Tibial nerve (tissue), 4 donors: ENCODE measurements at regions not wholly inside any gene's neighbourhood (a gene's known extent, or its start where the extent isn't known, plus 50 kb on each side); places are given as distances from the start of the nearest gene placed in this dataset.
"Not testable (repeated sequence)": the region's sequence is repeated elsewhere in the genome, so short reads cannot be mapped to it uniquely, and the experiment has no call there.

Experiments
- DNase-seq, 2 donors: peaks; one replicate each; pipeline ENCODE4 v3.0.0-alpha.2; 2019; ENCODE audit warnings: low spot score in 2 of 2
- H3K27ac ChIP-seq, 4 donors: fragments of 200-600 bp; sonication (generic) in 3 of 4; one replicate each; pipeline ENCODE4 v1.5.1; 2017 to 2019; ENCODE audit warnings: mild to moderate bottlenecking in 1 of 4
- H3K27me3 ChIP-seq, 2 donors: fragments of 200-600 bp; sonication (generic) in 1 of 2; one replicate each; pipeline versions ENCODE4 v1.5.1 to v1.6.0; 2017 to 2019
- H3K36me3 ChIP-seq, 3 donors: fragments of 200-600 bp; sonication (generic); one replicate each; pipeline ENCODE4 v1.5.1; 2018 to 2019
- H3K4me1 ChIP-seq, 4 donors: fragments of 200-600 bp; sonication (generic) in 3 of 4; one replicate each; pipeline ENCODE4 v1.5.1; 2017 to 2019
- H3K4me3 ChIP-seq, 4 donors: fragments of 200-600 bp; sonication (generic) in 3 of 4; one replicate each; pipeline ENCODE4 v1.5.1; 2017 to 2019; ENCODE audit warnings: mild to moderate bottlenecking in 1 of 4, moderate library complexity in 1 of 4
- H3K9me3 ChIP-seq, 4 donors: fragments of 200-600 bp; sonication (generic) in 3 of 4; one replicate each; pipeline ENCODE4 v1.5.1; 2017 to 2019
- CTCF ChIP-seq, 5 experiments: fragments of 200-600 bp in 3 of 5; fragments of 450-650 bp in 2 of 5; sonication (generic) in 3 of 5; IDR thresholded peaks; one replicate each; pipeline ENCODE4 v1.5.1; 2016 to 2019; ENCODE audit warnings: antibody characterized with exemption in 5 of 5, mild to moderate bottlenecking in 3 of 5, moderate library complexity in 2 of 5
- EP300 ChIP-seq, 2 donors: sonication (generic); formaldehyde crosslinking; IDR thresholded peaks; one replicate each; pipeline ENCODE4 v1.6.1; 2017; ENCODE audit warnings: antibody characterized with exemption in 2 of 2, mild to moderate bottlenecking in 1 of 2
- POLR2A ChIP-seq, 2 donors: fragments of 450-650 bp; IDR thresholded peaks; one replicate each; pipeline ENCODE4 v1.6.1; 2017; ENCODE audit warnings: antibody characterized with exemption in 2 of 2, mild to moderate bottlenecking in 2 of 2, moderate library complexity in 2 of 2
- WGBS, 2 donors: methylation state at CpG; one replicate each; pipeline ENCODE4 v1.1.5; 2018; 5-methylcytosine and 5-hydroxymethylcytosine counted together

- Histone ChIP-seq H3K36me3 (no peaks in the 10 kb centered on the region), H3K27me3 (no peaks in the 10 kb centered on the region), H3K4me3 (no peak overlapping the region), H3K27ac (no peak overlapping the region), H3K4me1 (no peaks in the 10 kb centered on the region), H3K9me3 (no peaks in the 10 kb centered on the region)
- DNase-seq: no peak
- TF ChIP-seq EP300 (IDR thresholded peaks at IDR 0.05) (no peak), POLR2A (IDR thresholded peaks at IDR 0.05) (no peak), CTCF (IDR thresholded peaks at IDR 0.05) (no peak)
- 93 to 95% methylated on average over 2 of the region's 2 CpGs for WGBS, 2 donors
Measured at GRCh38 chr4:178215309-178215708, 773.1 kb upstream of the AGA start.

GRCh38 chr4:178215763-178216162, 773.5 kb upstream of the AGA start:
- no peaks in the 10 kb centered on the region for H3K27me3 ChIP-seq
- no peak overlapping the region for H3K4me3 ChIP-seq
- H3K27ac ChIP-seq: no peak overlapping the region
- DNase-seq: no peak
- 70 to 95% methylated on average over 1 of the region's 1 CpG for WGBS, 2 donors
- TF ChIP-seq POLR2A (IDR thresholded peaks at IDR 0.05) (no peak), CTCF (IDR thresholded peaks at IDR 0.05) (no peak), EP300 (IDR thresholded peaks at IDR 0.05) (no peak)
- H3K9me3 ChIP-seq: no peaks in the 10 kb centered on the region
- H3K36me3 ChIP-seq: no peaks in the 10 kb centered on the region
- no peaks in the 10 kb centered on the region for H3K4me1 ChIP-seq

- not testable (repeated sequence) for H3K4me1 ChIP-seq, H3K27me3 ChIP-seq, H3K4me3 ChIP-seq, H3K36me3 ChIP-seq, DNase-seq, H3K27ac ChIP-seq
- WGBS, 2 donors: 51 to 64% methylated on average over 6 of the region's 6 CpGs
- H3K9me3 ChIP-seq: peaks cover 0 to 12% (median 0%) of the 10 kb centered on the region in 4 donors
Measured at GRCh38 chr4:178226421-178226820, 784.2 kb upstream of the AGA start.

- no peak for DNase-seq
- Histone ChIP-seq H3K27me3 (no peaks in the 10 kb centered on the region), H3K4me3 (no peak overlapping the region), H3K9me3 (peaks cover 0 to 10% (median 0%) of the 10 kb centered on the region in 4 donors), H3K4me1 (no peaks in the 10 kb centered on the region), H3K36me3 (no peaks in the 10 kb centered on the region), H3K27ac (no peak overlapping the region)
- no peak for TF ChIP-seq EP300 (IDR thresholded peaks at IDR 0.05)
- no peak for TF ChIP-seq POLR2A (IDR thresholded peaks at IDR 0.05)
- no peak for TF ChIP-seq CTCF (IDR thresholded peaks at IDR 0.05)
Measured at GRCh38 chr4:178233906-178234305, 791.7 kb upstream of the AGA start.

- no peaks in the 10 kb centered on the region for H3K27me3 ChIP-seq
- H3K4me3 ChIP-seq: no peak overlapping the region
- no peak for TF ChIP-seq CTCF (IDR thresholded peaks at IDR 0.05)
- no peak for TF ChIP-seq POLR2A (IDR thresholded peaks at IDR 0.05)
- TF ChIP-seq EP300 (IDR thresholded peaks at IDR 0.05): no peak
- no peaks in the 10 kb centered on the region for H3K36me3 ChIP-seq
- 85 to 90% methylated on average over 9 of the region's 9 CpGs for WGBS, 2 donors
- no peak overlapping the region for H3K27ac ChIP-seq
- H3K9me3 ChIP-seq: peaks cover 0 to 21% (median 0%) of the 10 kb centered on the region in 4 donors
- no peaks in the 10 kb centered on the region for H3K4me1 ChIP-seq
- DNase-seq: no peak
Measured at GRCh38 chr4:178240891-178241290, 798.7 kb upstream of the AGA start.

- H3K27ac ChIP-seq: no peak overlapping the region
- no peaks in the 10 kb centered on the region for H3K36me3 ChIP-seq
- no peaks in the 10 kb centered on the region for H3K27me3 ChIP-seq
- TF ChIP-seq EP300 (IDR thresholded peaks at IDR 0.05) (no peak), POLR2A (IDR thresholded peaks at IDR 0.05) (no peak), CTCF (IDR thresholded peaks at IDR 0.05) (no peak)
- 100% methylated on average over 2 of the region's 3 CpGs for WGBS, 2 donors
- no peak overlapping the region for H3K4me3 ChIP-seq
- H3K4me1 ChIP-seq: no peaks in the 10 kb centered on the region
- no peak for DNase-seq
- H3K9me3 ChIP-seq: peaks cover 0 to 21% (median 0%) of the 10 kb centered on the region in 4 donors
Measured at GRCh38 chr4:178241601-178242118, 799.4 kb upstream of the AGA start.
